ENCODE measurements at regions not wholly inside any gene's neighbourhood (a gene's known extent, or its start where the extent isn't known, plus 50 kb on each side); places are given as distances from the start of the nearest gene placed in this dataset.

- TF ChIP-seq CTCF (IDR thresholded peaks at IDR 0.05) = no peak
- no peak for TF ChIP-seq POLR2A (IDR thresholded peaks at IDR 0.05)
Observed at GRCh38 chr4:63965875-63966274, 443.4 kb downstream of the TECRL start.

All from uterus (tissue), 2 donors.